GM21576 (cell line): ENCODE measurements at regions not wholly inside any gene's neighbourhood (a gene's known extent, or its start where the extent isn't known, plus 50 kb on each side); places are given as distances from the start of the nearest gene placed in this dataset.

Experiments used
- ATAC-seq: cut with Tn5 transposase; IDR thresholded peaks from one replicate; pipeline ENCODE4 v1.9.1; 2021; ENCODE audit warnings: mild to moderate bottlenecking, moderate library complexity; ENCODE audit not compliant: unreplicated experiment

- ATAC-seq, result no peak
Measured at GRCh38 chr13:44299152-44299943, 74.3 kb upstream of the SERP2 start.

GRCh38 chr13:44300895-44301638 is 72.6 kb upstream of the SERP2 start:
- ATAC-seq, result peak; percentile 81

GRCh38 chr13:44301639-44302015 is 72.0 kb upstream of the SERP2 start:
- peak; percentile 28 for ATAC-seq

GRCh38 chr13:44302233-44302632 is 71.4 kb upstream of the SERP2 start:
- ATAC-seq, result no peak

DNA sequence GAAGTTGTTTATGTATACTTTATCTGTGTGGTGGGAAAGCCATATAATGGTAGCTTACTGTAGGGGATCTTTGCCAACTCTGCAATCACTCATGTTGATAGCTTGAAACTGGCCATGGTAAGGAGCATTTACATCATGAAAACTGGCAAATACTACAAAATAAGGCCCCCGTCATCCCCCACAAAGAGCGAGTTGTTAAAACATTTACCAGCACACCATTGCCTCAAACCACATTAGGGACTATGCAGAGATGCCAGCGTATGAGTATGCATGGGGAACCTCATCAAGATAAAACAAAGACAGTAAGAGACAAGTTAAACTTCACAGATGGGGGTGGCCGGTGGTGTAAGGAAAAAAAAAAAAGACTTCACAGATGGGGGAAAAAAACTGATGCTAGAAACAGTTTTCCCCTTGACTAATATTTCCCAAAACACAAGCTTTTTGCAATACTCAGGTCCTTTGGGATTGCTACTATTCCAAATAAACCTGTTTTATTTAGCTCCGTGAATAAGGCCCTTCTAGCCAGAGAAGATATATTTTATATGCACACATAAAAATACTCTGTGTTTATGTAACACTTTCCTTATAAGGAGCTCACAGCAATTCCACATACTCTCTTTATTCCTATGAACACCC is 70.6 kb upstream of the SERP2 start:
- no peak for ATAC-seq

DNA sequence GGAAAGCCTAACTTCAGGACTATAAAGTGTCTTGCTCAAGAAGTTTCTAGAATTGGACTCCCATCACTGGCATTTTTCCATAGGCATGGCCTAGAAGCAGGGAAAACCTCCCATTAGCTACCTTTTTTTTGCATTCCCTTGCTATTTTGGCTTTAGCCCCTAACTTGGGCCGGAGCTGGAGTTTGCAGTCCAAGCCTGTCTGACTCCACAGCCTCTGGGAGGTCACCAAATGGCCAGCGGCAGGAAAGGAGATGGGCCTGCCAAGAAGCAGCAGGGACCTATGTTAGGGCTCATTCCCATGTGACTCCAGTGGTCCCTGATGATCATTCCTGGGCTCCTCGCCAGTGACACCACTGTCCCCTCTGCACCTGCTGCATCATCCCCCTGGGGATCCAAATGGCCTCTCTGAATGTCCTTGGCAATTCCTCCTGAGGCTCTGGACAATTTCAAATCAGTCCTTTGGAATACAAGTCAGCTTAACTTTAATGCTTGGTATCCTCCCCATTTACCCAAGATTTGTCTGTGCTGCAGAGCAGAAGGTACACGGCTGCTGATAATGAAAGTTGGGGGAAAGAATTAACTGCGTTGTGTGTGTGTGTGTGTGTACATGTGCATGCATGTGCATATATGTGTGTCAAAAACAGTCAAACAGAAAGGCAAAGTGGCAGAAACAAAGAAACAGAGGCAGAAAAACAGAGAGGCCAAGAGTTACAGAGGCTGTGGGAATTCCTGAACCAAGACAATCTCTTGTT is 69.8 kb upstream of the SERP2 start:
- no peak for ATAC-seq

DNA sequence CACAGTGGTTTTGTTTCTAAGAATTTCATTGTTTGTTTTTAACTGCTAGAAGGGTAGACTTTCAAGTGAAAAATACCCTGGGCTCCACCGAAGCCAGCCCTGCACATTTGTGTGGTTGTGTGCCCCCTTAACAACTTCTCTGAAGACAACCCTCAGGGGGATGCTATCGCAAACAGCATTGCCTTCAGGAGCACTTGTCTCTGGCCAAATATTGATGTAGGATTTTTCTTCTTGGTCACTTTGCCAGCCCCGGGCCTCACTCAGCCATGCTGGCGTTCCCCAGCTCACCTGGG is 69.2 kb upstream of the SERP2 start:
- no peak for ATAC-seq

DNA sequence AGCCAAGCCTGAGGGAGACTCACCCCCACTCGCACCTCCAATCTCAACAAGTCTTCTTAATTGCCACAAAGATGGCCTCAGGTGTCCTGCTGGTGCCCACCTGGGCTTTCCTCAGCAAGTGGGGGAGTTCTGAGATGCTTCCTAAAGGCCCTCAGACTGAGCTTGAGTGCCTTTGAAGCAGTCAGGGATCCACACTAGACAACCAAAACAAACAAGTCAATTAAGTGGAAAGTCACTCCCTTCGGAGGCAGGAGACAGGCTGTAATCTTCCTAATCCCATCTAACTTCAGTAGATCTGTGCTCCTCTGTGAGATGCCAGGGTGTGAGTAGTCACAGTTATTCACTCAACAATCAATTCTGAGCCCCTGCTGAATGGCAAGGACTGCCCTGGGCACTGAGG is 68.3 kb upstream of the SERP2 start:
- no peak for ATAC-seq

GRCh38 chr13:44305917-44306370 is 67.7 kb upstream of the SERP2 start:
- ATAC-seq, result no peak

DNA sequence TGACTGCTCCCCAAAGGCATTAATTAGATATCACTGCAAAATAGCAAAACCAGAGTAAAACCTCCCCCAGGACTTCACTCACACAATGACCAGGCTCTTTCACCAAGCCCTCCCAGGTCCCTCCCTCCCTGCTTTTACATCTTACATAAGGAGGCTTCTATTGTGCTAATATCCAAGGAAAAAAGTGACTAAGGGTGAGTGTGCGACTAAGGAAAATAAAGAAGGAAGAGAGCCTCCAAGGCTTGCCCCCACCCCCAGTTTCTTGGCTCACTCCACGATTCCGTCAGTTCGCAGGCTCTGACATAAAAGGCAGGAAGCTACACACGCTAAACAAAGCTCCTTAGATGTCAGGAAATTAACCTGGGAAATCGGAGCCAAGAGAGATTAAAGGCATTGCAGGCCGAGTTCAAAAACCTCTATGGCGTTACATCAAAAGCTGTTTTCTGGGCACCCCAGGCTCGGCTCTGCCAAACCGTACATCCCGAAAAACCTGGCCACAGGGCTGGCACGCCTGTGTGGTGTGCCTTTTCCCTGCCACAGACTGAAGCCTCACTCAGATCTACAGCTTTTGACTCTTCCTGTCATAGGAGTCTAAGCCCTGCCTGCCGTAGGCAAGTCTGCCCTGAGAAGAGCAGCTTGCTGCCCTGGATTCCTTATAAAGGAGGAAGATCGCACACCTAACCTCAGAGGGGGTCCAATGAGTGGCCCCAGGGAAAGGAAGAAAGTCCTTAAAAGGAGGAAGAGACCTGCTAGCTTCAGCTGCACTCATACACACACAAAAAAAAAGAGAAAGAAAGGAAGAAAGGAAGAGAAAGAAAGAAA is 67.0 kb upstream of the SERP2 start:
- no peak for ATAC-seq

DNA sequence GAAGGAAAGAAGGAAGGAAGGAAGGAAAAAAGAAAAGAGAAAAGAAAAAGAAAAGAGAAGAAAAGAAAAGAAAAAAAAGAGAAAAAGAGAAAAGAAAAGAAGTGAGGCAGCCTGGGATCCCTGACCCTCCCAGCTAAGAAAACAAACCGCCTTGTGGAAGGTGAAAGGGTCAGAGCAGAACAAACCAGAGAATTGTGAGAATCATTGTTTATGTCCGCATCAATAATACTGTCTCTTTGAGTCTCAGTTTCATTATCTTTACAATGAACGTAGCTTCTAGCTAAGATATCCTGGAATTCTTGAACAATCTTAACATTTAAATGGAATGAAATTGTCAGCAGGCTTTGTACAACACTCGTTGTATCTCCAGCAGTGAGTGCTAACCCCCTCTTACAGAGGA is 66.4 kb upstream of the SERP2 start:
- no peak for ATAC-seq

- ATAC-seq, result no peak
Measured at GRCh38 chr13:44307844-44308243, 65.8 kb upstream of the SERP2 start.

GRCh38 chr13:44308352-44308751 is 65.3 kb upstream of the SERP2 start:
- no peak for ATAC-seq

- ATAC-seq, result no peak
Measured at GRCh38 chr13:44309794-44310757, 63.5 kb upstream of the SERP2 start.

GRCh38 chr13:44311011-44311780 is 62.4 kb upstream of the SERP2 start:
- ATAC-seq, result no peak

DNA sequence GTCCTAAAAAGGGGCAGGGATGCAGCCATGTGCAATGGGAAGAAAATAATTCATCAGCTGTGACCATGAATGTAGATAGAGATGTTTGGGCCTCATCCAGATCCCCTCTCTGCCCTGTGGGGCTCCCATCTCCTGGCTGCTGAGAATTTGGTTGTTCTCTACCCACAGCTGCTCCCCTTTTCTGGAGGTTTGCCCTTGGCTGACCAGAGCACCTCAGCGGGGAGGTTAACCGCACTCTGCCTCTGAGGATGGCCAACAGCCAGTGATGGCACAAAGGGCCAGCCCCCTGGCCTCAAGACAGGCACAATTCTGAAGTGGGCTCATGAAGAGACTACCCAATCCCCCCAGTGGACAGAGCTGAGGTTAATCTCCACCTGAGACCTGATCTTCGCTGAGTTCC is 61.5 kb upstream of the SERP2 start:
- ATAC-seq, result no peak

GRCh38 chr13:44312834-44313551 is 60.6 kb upstream of the SERP2 start:
- ATAC-seq, result no peak

DNA sequence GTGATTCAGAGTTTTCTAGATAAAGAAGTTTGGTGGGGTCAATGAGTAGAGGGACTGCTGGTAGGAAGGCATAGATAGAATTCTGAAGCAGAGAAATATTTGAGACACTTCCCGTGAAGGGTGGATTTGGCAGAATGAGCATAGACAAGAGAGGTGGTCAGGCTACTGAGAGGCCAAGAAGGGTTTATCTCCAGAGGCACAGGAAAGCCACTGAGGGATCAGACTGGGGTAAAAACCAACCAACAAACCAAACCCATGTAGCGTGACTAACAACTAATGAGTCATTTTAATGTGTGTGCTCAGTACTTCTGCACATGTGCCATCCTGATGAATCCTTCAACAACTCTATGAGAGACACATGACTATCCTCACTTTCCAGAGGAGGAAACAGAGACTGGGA is 60.0 kb upstream of the SERP2 start:
- no peak for ATAC-seq
